ENCODE measurements at regions not wholly inside any gene's neighbourhood (a gene's known extent, or its start where the extent isn't known, plus 50 kb on each side); places are given as distances from the start of the nearest gene placed in this dataset.

- no peak for TF ChIP-seq CTCF (IDR thresholded peaks at IDR 0.05)
- ATAC-seq (ENCODE audit: low read depth) (no peak), DNase-seq (no peak)
- Mint-ChIP-seq H3K27me3 (no peaks in the 10 kb centered on the region), H3K36me3 (ENCODE audit: low read depth) (no peaks in the 10 kb centered on the region), H3K9me3 (no peaks in the 10 kb centered on the region), H3K27ac (no peak overlapping the region), H3K4me1 (no peaks in the 10 kb centered on the region), H3K4me3 (no peak overlapping the region)
- intact Hi-C loops (cut with micrococcal nuclease) = no loop called here
- POLR2A ChIA-PET = no interaction called here
- CTCF ChIA-PET = no interaction called here
These were observed 469.3 kb upstream of the MAN1A1 start for GRCh38 chr6:119818876-119819275.

GRCh38 chr6:119814609-119815400, 465.2 kb upstream of the MAN1A1 start:
- intact Hi-C loops (cut with micrococcal nuclease) = no loop called here
- no peaks in the 10 kb centered on the region for H3K4me1 Mint-ChIP-seq
- ChIA-PET CTCF (no interaction called here), POLR2A (no interaction called here)
- H3K4me3 Mint-ChIP-seq = no peak overlapping the region
- H3K9me3 Mint-ChIP-seq = no peaks in the 10 kb centered on the region
- ATAC-seq (ENCODE audit: low read depth) (no peak), DNase-seq (no peak)
- H3K27me3 Mint-ChIP-seq = no peaks in the 10 kb centered on the region
- no peaks in the 10 kb centered on the region for H3K36me3 Mint-ChIP-seq (ENCODE audit: low read depth)
- H3K27ac Mint-ChIP-seq = no peak overlapping the region
- TF ChIP-seq CTCF (IDR thresholded peaks at IDR 0.05) = no peak

- Mint-ChIP-seq H3K36me3 (ENCODE audit: low read depth) (no peaks in the 10 kb centered on the region), H3K27me3 (no peaks in the 10 kb centered on the region), H3K4me3 (no peak overlapping the region), H3K4me1 (no peaks in the 10 kb centered on the region), H3K9me3 (no peaks in the 10 kb centered on the region), H3K27ac (no peak overlapping the region)
- no peak for ATAC-seq (ENCODE audit: low read depth)
- ChIA-PET CTCF (no interaction called here), POLR2A (no interaction called here)
- TF ChIP-seq CTCF (IDR thresholded peaks at IDR 0.05) = no peak
- no peak for DNase-seq
- intact Hi-C loops (cut with micrococcal nuclease) = no loop called here
These were observed 452.9 kb upstream of the MAN1A1 start for GRCh38 chr6:119802464-119802863.

- H3K36me3 Mint-ChIP-seq (ENCODE audit: low read depth) = no peaks in the 10 kb centered on the region
- H3K4me1 Mint-ChIP-seq = no peaks in the 10 kb centered on the region
- ChIA-PET CTCF (no interaction called here), POLR2A (no interaction called here)
- H3K27ac Mint-ChIP-seq = no peak overlapping the region
- ATAC-seq (ENCODE audit: low read depth) = no peak
- no peak overlapping the region for H3K4me3 Mint-ChIP-seq
- intact Hi-C loops (cut with micrococcal nuclease) = no loop called here
- no peak for TF ChIP-seq CTCF (IDR thresholded peaks at IDR 0.05)
- no peaks in the 10 kb centered on the region for H3K27me3 Mint-ChIP-seq
- no peaks in the 10 kb centered on the region for H3K9me3 Mint-ChIP-seq
- no peak for DNase-seq
These were observed 451.5 kb upstream of the MAN1A1 start for GRCh38 chr6:119801056-119801455.

GRCh38 chr6:119800526-119800925, 451.0 kb upstream of the MAN1A1 start:
- DNase-seq (no peak), ATAC-seq (ENCODE audit: low read depth) (no peak)
- H3K4me3 Mint-ChIP-seq = no peak overlapping the region
- intact Hi-C loops (cut with micrococcal nuclease) = no loop called here
- H3K9me3 Mint-ChIP-seq = no peaks in the 10 kb centered on the region
- POLR2A ChIA-PET = no interaction called here
- H3K27me3 Mint-ChIP-seq = no peaks in the 10 kb centered on the region
- no peak for TF ChIP-seq CTCF (IDR thresholded peaks at IDR 0.05)
- no peaks in the 10 kb centered on the region for H3K36me3 Mint-ChIP-seq (ENCODE audit: low read depth)
- CTCF ChIA-PET = no interaction called here
- H3K4me1 Mint-ChIP-seq = no peaks in the 10 kb centered on the region
- no peak overlapping the region for H3K27ac Mint-ChIP-seq
